ENCODE measurements at regions not wholly inside any gene's neighbourhood (a gene's known extent, or its start where the extent isn't known, plus 50 kb on each side); places are given as distances from the start of the nearest gene placed in this dataset.

DNA sequence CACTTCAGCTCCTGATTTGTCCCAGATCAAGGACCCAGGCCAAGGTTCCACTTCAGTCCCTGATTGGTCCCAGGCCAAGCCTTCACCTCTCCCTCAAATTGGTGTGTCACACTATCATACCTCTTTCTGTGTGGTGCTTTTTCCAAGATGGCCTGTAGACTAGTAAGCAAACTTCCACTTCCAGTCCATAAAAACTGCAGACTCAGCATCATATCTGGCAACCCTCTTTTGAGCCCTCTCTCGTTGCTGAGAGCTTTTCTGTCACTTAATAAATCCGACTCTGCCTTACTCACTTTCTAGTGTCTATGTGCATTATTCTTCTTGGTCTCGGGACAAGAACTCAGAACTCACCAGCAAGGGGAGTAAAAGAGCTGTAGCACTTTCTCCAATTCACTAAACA is 1395.1 kb downstream of the LRFN5 start:
- no peaks in the 10 kb centered on the region for H3K36me3 ChIP-seq (ENCODE audit: control insufficient read depth in 2 of 2, extremely low read depth in 1 of 2, insufficient read depth in 2 of 2, low read length in 2 of 2)
- no peaks in the 10 kb centered on the region for H3K79me2 ChIP-seq (ENCODE audit: control insufficient read depth, insufficient read depth, low read length)
- CTCF ChIA-PET = no interaction called here
- no peak overlapping the region for H2AFZ ChIP-seq (ENCODE audit: low read depth, low read length)
- no peaks in the 10 kb centered on the region for H3K27me3 ChIP-seq (ENCODE audit: control insufficient read depth in 2 of 2, insufficient read depth in 2 of 2, low read length in 2 of 2)
- no peaks in the 10 kb centered on the region for H4K20me1 ChIP-seq (replicated peaks; ENCODE audit: control insufficient read depth, extremely low read depth, insufficient read depth, low read length)
- no peak overlapping the region for H3K4me2 ChIP-seq (ENCODE audit: insufficient read depth, low read length)
- no peaks in the 10 kb centered on the region for H3K9me3 ChIP-seq (replicated peaks; ENCODE audit: control insufficient read depth, insufficient read depth, low read length)
- H3K9ac ChIP-seq (replicated peaks; ENCODE audit: extremely low read depth, insufficient read depth, low read length) = no peak overlapping the region
- H3K4me3 ChIP-seq (replicated peaks in 1 of 3; ENCODE audit: insufficient read depth in 1 of 3, low read depth in 1 of 3, low read length in 3 of 3) = no peak overlapping the region
- no peak for TF ChIP-seq CTCF (IDR thresholded peaks at IDR 0.05; ENCODE audit: extremely low read depth in 1 of 2, insufficient read depth in 1 of 2, low read depth in 1 of 2, low read length in 2 of 2)
- TF ChIP-seq JUN (IDR thresholded peaks at IDR 0.05; ENCODE audit: borderline replicate concordance, insufficient read depth, insufficient read length, low read depth) = peak; percentile 20
- TF ChIP-seq POLR2A (IDR thresholded peaks at IDR 0.05; ENCODE audit: low read depth, low read length) = no peak
- TF ChIP-seq MYC (IDR thresholded peaks at IDR 0.05; ENCODE audit: low read depth, low read length) = no peak
- TF ChIP-seq FOS (IDR thresholded peaks at IDR 0.05; ENCODE audit: borderline replicate concordance, insufficient read depth, low read length) = no peak
- POLR2A ChIA-PET = no interaction called here
- H3K9me1 ChIP-seq (replicated peaks; ENCODE audit: control insufficient read depth, extremely low read depth, insufficient read depth, low read length) = no peaks in the 10 kb centered on the region
- H3K4me1 ChIP-seq (ENCODE audit: control insufficient read depth, extremely low read depth, insufficient read depth, low read length) = no peaks in the 10 kb centered on the region
- BruUV-seq (replicated peaks) = no TSS peak
- no peak for FAIRE-seq
- intact Hi-C loops (cut with micrococcal nuclease) (no loop called here), dilution Hi-C loops (cut with MboI; ENCODE audit: extremely low pct_ligation_motif_present, low sequenced_read_pairs) (no loop called here)
- no peak for DNase-seq (ENCODE audit: low read depth, low spot score)
- no peak overlapping the region for H3K27ac ChIP-seq (ENCODE audit: insufficient read depth, low read depth, low read length)

DNA sequence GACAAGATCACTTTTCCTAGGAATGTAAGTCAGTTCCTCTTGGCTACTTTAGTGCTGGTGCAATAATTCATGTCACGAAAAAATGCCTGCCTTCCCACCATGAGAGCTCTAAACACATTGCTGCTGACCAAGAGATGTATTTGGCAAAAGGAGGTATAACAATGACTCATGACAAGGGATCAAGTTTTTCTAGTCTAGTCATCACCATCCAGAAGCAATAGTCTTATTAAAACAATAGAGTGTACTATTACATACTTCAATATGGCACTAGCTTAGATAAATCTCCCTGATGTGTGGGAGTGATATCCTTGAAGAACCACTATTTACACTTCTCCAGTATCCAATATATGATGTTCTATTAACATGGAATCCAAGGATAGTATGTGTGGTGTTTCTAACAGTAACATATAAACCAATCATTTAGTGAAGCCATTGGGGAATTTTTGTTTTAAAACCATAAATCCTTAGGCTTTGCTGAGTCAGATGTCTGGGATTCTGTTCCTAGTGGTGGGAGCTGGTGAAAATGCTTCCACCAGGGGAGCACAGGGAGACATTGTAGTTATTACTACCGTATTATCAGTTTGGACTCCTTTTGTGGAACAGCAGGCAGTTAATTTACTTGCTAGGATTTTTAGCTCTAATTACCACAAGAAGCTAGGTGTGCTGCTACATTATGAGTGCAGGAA is 1387.5 kb downstream of the LRFN5 start:
- Histone ChIP-seq H3K9ac (replicated peaks; ENCODE audit: extremely low read depth, insufficient read depth, low read length) (no peak overlapping the region), H3K4me3 (replicated peaks in 1 of 3; ENCODE audit: insufficient read depth in 1 of 3, low read depth in 1 of 3, low read length in 3 of 3) (no peak overlapping the region), H3K27me3 (ENCODE audit: control insufficient read depth in 2 of 2, insufficient read depth in 2 of 2, low read length in 2 of 2) (no peaks in the 10 kb centered on the region), H2AFZ (ENCODE audit: low read depth, low read length) (no peak overlapping the region), H3K27ac (ENCODE audit: insufficient read depth, low read depth, low read length) (no peak overlapping the region), H3K36me3 (ENCODE audit: control insufficient read depth in 2 of 2, extremely low read depth in 1 of 2, insufficient read depth in 2 of 2, low read length in 2 of 2) (no peaks in the 10 kb centered on the region), H3K79me2 (ENCODE audit: control insufficient read depth, insufficient read depth, low read length) (no peaks in the 10 kb centered on the region), H3K9me1 (replicated peaks; ENCODE audit: control insufficient read depth, extremely low read depth, insufficient read depth, low read length) (no peaks in the 10 kb centered on the region), H3K9me3 (replicated peaks; ENCODE audit: control insufficient read depth, insufficient read depth, low read length) (peaks cover 2% of the 10 kb centered on the region), H3K4me2 (ENCODE audit: insufficient read depth, low read length) (no peak overlapping the region), H3K4me1 (ENCODE audit: control insufficient read depth, extremely low read depth, insufficient read depth, low read length) (no peaks in the 10 kb centered on the region), H4K20me1 (replicated peaks; ENCODE audit: control insufficient read depth, extremely low read depth, insufficient read depth, low read length) (no peaks in the 10 kb centered on the region)
- TF ChIP-seq, protein P1, sequence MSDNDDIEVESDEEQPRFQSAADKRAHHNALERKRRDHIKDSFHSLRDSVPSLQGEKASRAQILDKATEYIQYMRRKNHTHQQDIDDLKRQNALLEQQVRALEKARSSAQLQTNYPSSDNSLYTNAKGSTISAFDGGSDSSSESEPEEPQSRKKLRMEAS (IDR thresholded peaks at IDR 0.05; ENCODE audit: insufficient read depth, insufficient read length) = no peak
- no peak for TF ChIP-seq JUN (IDR thresholded peaks at IDR 0.05; ENCODE audit: borderline replicate concordance, insufficient read depth, insufficient read length, low read depth)
- TF ChIP-seq POLR2A (IDR thresholded peaks at IDR 0.05; ENCODE audit: low read depth, low read length) = no peak
- no peak for TF ChIP-seq FOS (IDR thresholded peaks at IDR 0.05; ENCODE audit: borderline replicate concordance, insufficient read depth, low read length)
- TF ChIP-seq CTCF (IDR thresholded peaks at IDR 0.05; ENCODE audit: extremely low read depth in 1 of 2, insufficient read depth in 1 of 2, low read depth in 1 of 2, low read length in 2 of 2) = no peak
- no peak for TF ChIP-seq GATA2 (IDR thresholded peaks at IDR 0.05; ENCODE audit: insufficient read depth, insufficient read length, low read depth, low read length)
- no peak for TF ChIP-seq MYC (IDR thresholded peaks at IDR 0.05; ENCODE audit: low read depth, low read length)
- TF ChIP-seq POLR2AphosphoS5 (IDR thresholded peaks at IDR 0.05; ENCODE audit: insufficient read depth, low read depth, low read length) = no peak
- ChIA-PET CTCF (no interaction called here), POLR2A (no interaction called here)
- no TSS peak for BruUV-seq (replicated peaks)
- no peak for FAIRE-seq
- dilution Hi-C loops (cut with MboI; ENCODE audit: extremely low pct_ligation_motif_present, low sequenced_read_pairs) (no loop called here), intact Hi-C loops (cut with micrococcal nuclease) (no loop called here)
- no peak for DNase-seq (ENCODE audit: low read depth, low spot score)

Measured in endothelial cell of umbilical vein (primary cell).